ENCODE measurements at regions not wholly inside any gene's neighbourhood (a gene's known extent, or its start where the extent isn't known, plus 50 kb on each side); places are given as distances from the start of the nearest gene placed in this dataset.

DNA sequence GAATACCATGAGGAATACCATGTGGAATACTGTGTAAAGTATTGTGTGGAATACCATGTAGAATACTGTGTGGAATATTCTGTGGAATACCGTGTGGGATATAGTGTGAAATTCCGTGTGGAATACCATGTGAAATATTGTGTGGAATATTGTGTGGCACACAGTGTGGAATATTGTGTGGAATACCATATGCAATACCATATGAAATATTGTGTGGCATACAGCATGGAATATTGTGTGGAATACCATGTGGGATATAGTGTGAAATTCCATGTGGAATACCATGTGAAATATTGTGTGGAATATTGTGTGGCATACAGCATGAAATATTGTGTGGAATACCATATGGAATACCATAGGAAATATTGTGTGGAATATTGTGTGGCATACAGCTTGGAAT lies 135.1 kb upstream of the CHST15 start:
- TF ChIP-seq, protein P1, sequence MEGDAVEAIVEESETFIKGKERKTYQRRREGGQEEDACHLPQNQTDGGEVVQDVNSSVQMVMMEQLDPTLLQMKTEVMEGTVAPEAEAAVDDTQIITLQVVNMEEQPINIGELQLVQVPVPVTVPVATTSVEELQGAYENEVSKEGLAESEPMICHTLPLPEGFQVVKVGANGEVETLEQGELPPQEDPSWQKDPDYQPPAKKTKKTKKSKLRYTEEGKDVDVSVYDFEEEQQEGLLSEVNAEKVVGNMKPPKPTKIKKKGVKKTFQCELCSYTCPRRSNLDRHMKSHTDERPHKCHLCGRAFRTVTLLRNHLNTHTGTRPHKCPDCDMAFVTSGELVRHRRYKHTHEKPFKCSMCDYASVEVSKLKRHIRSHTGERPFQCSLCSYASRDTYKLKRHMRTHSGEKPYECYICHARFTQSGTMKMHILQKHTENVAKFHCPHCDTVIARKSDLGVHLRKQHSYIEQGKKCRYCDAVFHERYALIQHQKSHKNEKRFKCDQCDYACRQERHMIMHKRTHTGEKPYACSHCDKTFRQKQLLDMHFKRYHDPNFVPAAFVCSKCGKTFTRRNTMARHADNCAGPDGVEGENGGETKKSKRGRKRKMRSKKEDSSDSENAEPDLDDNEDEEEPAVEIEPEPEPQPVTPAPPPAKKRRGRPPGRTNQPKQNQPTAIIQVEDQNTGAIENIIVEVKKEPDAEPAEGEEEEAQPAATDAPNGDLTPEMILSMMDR (IDR thresholded peaks at IDR 0.05; ENCODE audit: poor library complexity), result no peak
- TF ChIP-seq EZH2 (IDR thresholded peaks at IDR 0.05; ENCODE audit: borderline replicate concordance) (no peak), EZH2phosphoT487 (IDR thresholded peaks at IDR 0.05; ENCODE audit: low read depth, severe bottlenecking, unreplicated experiment) (no peak)
